Fibroblast of the aortic adventitia (primary cell): ENCODE measurements at regions not wholly inside any gene's neighbourhood (a gene's known extent, or its start where the extent isn't known, plus 50 kb on each side); places are given as distances from the start of the nearest gene placed in this dataset.

Source experiments
- DNase-seq: peaks from one replicate; pipeline ENCODE4 v3.0.0-alpha.2; 2010; ENCODE audit warnings: low read depth
- H3K4me3 ChIP-seq: 2 replicates; pipeline ENCODE4 v1.5.1; 2011; ENCODE audit warnings: low read depth, mild to moderate bottlenecking, control low read depth, low read length, moderate library complexity
- CTCF ChIP-seq: IDR thresholded peaks from 2 replicates; pipeline ENCODE4 v1.5.1; 2011; ENCODE audit warnings: mild to moderate bottlenecking, low read length, control low read depth, inconsistent platforms; ENCODE audit not compliant: insufficient read depth

- no peak for DNase-seq
- no peak overlapping the region for H3K4me3 ChIP-seq
- TF ChIP-seq CTCF = no peak
These were observed 181.5 kb upstream of the TOPAZ1 start for GRCh38 chr3:44060164-44060563.

GRCh38 chr3:44061268-44061667 lies 180.4 kb upstream of the TOPAZ1 start:
- no peak for TF ChIP-seq CTCF
- DNase-seq = no peak
- H3K4me3 ChIP-seq = no peak overlapping the region

- DNase-seq = no peak
- no peak for TF ChIP-seq CTCF
- H3K4me3 ChIP-seq = no peak overlapping the region
These were observed 179.7 kb upstream of the TOPAZ1 start for GRCh38 chr3:44061961-44062360.

- peak; percentile 25 for TF ChIP-seq CTCF
- H3K4me3 ChIP-seq = no peak overlapping the region
- peak; percentile 42 for DNase-seq
These were observed 176.2 kb upstream of the TOPAZ1 start for GRCh38 chr3:44065311-44066094.

- H3K4me3 ChIP-seq = no peak overlapping the region
- no peak for TF ChIP-seq CTCF
- no peak for DNase-seq
These were observed 174.9 kb upstream of the TOPAZ1 start for GRCh38 chr3:44066806-44067205.

GRCh38 chr3:44067431-44067830 lies 174.3 kb upstream of the TOPAZ1 start:
- no peak for TF ChIP-seq CTCF
- no peak overlapping the region for H3K4me3 ChIP-seq
- DNase-seq = no peak

- no peak overlapping the region for H3K4me3 ChIP-seq
- no peak for DNase-seq
- TF ChIP-seq CTCF = no peak
These were observed 172.9 kb upstream of the TOPAZ1 start for GRCh38 chr3:44068753-44069152.
